Panc1 (cell line): ENCODE measurements at regions not wholly inside any gene's neighbourhood (a gene's known extent, or its start where the extent isn't known, plus 50 kb on each side); places are given as distances from the start of the nearest gene placed in this dataset.

Experiments
- POLR2AphosphoS5 ChIP-seq: IDR thresholded peaks from 2 replicates; pipeline ENCODE4 v1.6.1; 2012; ENCODE audit warnings: mild to moderate bottlenecking, low read depth, low read length, moderate library complexity
- SIN3A ChIP-seq: IDR thresholded peaks from 2 replicates; pipeline ENCODE4 v1.6.1; 2012; ENCODE audit warnings: low read depth, mild to moderate bottlenecking, low read length, moderate library complexity, borderline replicate concordance; ENCODE audit not compliant: insufficient read depth
- TCF7L2 ChIP-seq: IDR thresholded peaks from 2 replicates; pipeline ENCODE4 v1.6.1; 2011; ENCODE audit warnings: mild to moderate bottlenecking, low read depth, low read length, inconsistent platforms
- TF ChIP-seq, protein P1 (sequence below): fragments of 450-650 bp; IDR thresholded peaks from 2 replicates; pipeline ENCODE4 v1.5.1; 2017; ENCODE audit warnings: mild to moderate bottlenecking
- TF ChIP-seq, protein P2 (sequence below), 2 experiments: IDR thresholded peaks; 2 replicates each; pipeline ENCODE4 v1.6.1; 2011 to 2012; ENCODE audit warnings: low read depth in 2 of 2, control low read depth in 1 of 2, low read length in 1 of 2, mild to moderate bottlenecking in 1 of 2, moderate library complexity in 1 of 2; ENCODE audit not compliant: insufficient read depth in 1 of 2

DNA sequence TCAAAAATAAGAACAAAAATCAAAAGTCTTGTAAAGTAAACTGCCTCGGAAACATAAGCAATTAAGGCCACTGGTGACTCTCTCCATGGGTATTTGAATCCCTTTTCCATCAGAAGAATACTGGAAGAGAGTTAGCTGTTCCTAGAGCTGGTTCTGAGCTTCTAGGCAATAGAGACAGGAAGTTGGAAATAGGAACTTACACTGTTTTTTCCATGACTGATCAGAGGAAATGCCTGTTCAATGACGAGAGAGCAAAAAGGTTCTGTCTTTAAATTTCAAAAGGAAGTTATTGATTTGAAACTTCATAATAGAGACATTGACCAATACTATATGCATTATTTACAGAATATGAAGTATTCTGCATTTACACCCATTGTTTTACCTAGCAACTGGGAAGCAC lies 503.5 kb upstream of the ARX start:
- TF ChIP-seq, protein P1, sequence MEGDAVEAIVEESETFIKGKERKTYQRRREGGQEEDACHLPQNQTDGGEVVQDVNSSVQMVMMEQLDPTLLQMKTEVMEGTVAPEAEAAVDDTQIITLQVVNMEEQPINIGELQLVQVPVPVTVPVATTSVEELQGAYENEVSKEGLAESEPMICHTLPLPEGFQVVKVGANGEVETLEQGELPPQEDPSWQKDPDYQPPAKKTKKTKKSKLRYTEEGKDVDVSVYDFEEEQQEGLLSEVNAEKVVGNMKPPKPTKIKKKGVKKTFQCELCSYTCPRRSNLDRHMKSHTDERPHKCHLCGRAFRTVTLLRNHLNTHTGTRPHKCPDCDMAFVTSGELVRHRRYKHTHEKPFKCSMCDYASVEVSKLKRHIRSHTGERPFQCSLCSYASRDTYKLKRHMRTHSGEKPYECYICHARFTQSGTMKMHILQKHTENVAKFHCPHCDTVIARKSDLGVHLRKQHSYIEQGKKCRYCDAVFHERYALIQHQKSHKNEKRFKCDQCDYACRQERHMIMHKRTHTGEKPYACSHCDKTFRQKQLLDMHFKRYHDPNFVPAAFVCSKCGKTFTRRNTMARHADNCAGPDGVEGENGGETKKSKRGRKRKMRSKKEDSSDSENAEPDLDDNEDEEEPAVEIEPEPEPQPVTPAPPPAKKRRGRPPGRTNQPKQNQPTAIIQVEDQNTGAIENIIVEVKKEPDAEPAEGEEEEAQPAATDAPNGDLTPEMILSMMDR, result no peak
- TF ChIP-seq, protein P2, sequence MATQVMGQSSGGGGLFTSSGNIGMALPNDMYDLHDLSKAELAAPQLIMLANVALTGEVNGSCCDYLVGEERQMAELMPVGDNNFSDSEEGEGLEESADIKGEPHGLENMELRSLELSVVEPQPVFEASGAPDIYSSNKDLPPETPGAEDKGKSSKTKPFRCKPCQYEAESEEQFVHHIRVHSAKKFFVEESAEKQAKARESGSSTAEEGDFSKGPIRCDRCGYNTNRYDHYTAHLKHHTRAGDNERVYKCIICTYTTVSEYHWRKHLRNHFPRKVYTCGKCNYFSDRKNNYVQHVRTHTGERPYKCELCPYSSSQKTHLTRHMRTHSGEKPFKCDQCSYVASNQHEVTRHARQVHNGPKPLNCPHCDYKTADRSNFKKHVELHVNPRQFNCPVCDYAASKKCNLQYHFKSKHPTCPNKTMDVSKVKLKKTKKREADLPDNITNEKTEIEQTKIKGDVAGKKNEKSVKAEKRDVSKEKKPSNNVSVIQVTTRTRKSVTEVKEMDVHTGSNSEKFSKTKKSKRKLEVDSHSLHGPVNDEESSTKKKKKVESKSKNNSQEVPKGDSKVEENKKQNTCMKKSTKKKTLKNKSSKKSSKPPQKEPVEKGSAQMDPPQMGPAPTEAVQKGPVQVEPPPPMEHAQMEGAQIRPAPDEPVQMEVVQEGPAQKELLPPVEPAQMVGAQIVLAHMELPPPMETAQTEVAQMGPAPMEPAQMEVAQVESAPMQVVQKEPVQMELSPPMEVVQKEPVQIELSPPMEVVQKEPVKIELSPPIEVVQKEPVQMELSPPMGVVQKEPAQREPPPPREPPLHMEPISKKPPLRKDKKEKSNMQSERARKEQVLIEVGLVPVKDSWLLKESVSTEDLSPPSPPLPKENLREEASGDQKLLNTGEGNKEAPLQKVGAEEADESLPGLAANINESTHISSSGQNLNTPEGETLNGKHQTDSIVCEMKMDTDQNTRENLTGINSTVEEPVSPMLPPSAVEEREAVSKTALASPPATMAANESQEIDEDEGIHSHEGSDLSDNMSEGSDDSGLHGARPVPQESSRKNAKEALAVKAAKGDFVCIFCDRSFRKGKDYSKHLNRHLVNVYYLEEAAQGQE (IDR thresholded peaks at IDR 0.05; ENCODE audit: insufficient read depth in 1 of 2, low read depth in 2 of 2, low read length in 1 of 2), result no peak
- TF ChIP-seq SIN3A (no peak), POLR2AphosphoS5 (no peak), TCF7L2 (no peak)
